GM21576 (cell line): ENCODE measurements at regions not wholly inside any gene's neighbourhood (a gene's known extent, or its start where the extent isn't known, plus 50 kb on each side); places are given as distances from the start of the nearest gene placed in this dataset.

Experiments
- ATAC-seq: cut with Tn5 transposase; IDR thresholded peaks from one replicate; pipeline ENCODE4 v1.9.1; 2021; ENCODE audit warnings: mild to moderate bottlenecking, moderate library complexity; ENCODE audit not compliant: unreplicated experiment

- ATAC-seq = no peak
These were observed 109.2 kb upstream of the SMIM23 start for GRCh38 chr5:171676286-171676944.

GRCh38 chr5:171678646-171679045 is 107.0 kb upstream of the SMIM23 start:
- ATAC-seq = no peak

- ATAC-seq = no peak
These were observed 105.1 kb upstream of the SMIM23 start for GRCh38 chr5:171680485-171680884.

GRCh38 chr5:171681061-171681460 is 104.6 kb upstream of the SMIM23 start:
- no peak for ATAC-seq

- ATAC-seq = no peak
These were observed 103.9 kb upstream of the SMIM23 start for GRCh38 chr5:171681677-171682076.

GRCh38 chr5:171682801-171683200 is 102.8 kb upstream of the SMIM23 start:
- ATAC-seq = no peak

- no peak for ATAC-seq
These were observed 101.4 kb upstream of the SMIM23 start for GRCh38 chr5:171684169-171684568.

- ATAC-seq = no peak
These were observed 96.7 kb upstream of the SMIM23 start for GRCh38 chr5:171688696-171689495.

GRCh38 chr5:171689853-171690417 is 95.7 kb upstream of the SMIM23 start:
- ATAC-seq = no peak

- ATAC-seq = no peak
These were observed 93.5 kb upstream of the SMIM23 start for GRCh38 chr5:171692107-171692506.

GRCh38 chr5:171692936-171693335 is 92.7 kb upstream of the SMIM23 start:
- no peak for ATAC-seq

- no peak for ATAC-seq
These were observed 92.2 kb upstream of the SMIM23 start for GRCh38 chr5:171693412-171693811.

- ATAC-seq = no peak
These were observed 89.8 kb upstream of the SMIM23 start for GRCh38 chr5:171695804-171696203.

- no peak for ATAC-seq
These were observed 88.2 kb upstream of the SMIM23 start for GRCh38 chr5:171697221-171698102.

- no peak for ATAC-seq
These were observed 85.2 kb upstream of the SMIM23 start for GRCh38 chr5:171700318-171700912.

- ATAC-seq = no peak
These were observed 84.5 kb upstream of the SMIM23 start for GRCh38 chr5:171701100-171701541.

- no peak for ATAC-seq
These were observed 83.4 kb upstream of the SMIM23 start for GRCh38 chr5:171702135-171702770.

GRCh38 chr5:171703146-171703545 is 82.5 kb upstream of the SMIM23 start:
- ATAC-seq = no peak

- no peak for ATAC-seq
These were observed 80.6 kb upstream of the SMIM23 start for GRCh38 chr5:171705036-171705435.

GRCh38 chr5:171705830-171706468 is 79.7 kb upstream of the SMIM23 start:
- ATAC-seq = no peak
